Transverse colon (tissue), 4 donors: ENCODE measurements at regions not wholly inside any gene's neighbourhood (a gene's known extent, or its start where the extent isn't known, plus 50 kb on each side); places are given as distances from the start of the nearest gene placed in this dataset.

Source experiments
- DNase-seq: peaks from one replicate; pipeline ENCODE4 v3.0.0-alpha.2; 2019
- H3K27ac ChIP-seq, 4 donors: fragments of 200-600 bp; sonication (generic); 2 replicates each; pipeline ENCODE4 v1.5.1; 2016 to 2018; ENCODE audit warnings: inconsistent platforms in 4 of 4
- H3K27me3 ChIP-seq: fragments of 200-600 bp; sonication (generic); 2 replicates; pipeline ENCODE4 v1.5.1; 2017; ENCODE audit warnings: inconsistent platforms
- H3K36me3 ChIP-seq, 4 donors: fragments of 200-600 bp; sonication (generic); 2 replicates each; pipeline ENCODE4 v1.5.1; 2017 to 2019; ENCODE audit warnings: inconsistent platforms in 4 of 4
- H3K4me1 ChIP-seq, 4 donors: fragments of 200-600 bp; sonication (generic); 2 replicates each; pipeline ENCODE4 v1.5.1; 2017 to 2020; ENCODE audit warnings: inconsistent platforms in 4 of 4
- H3K4me3 ChIP-seq, 4 donors: fragments of 200-600 bp; sonication (generic); 1 replicate in 1 of 4; 2 replicates in 3 of 4; pipeline versions ENCODE4 v1.5.1 to v1.6.1; 2017 to 2019; ENCODE audit warnings: inconsistent platforms in 4 of 4
- H3K9me3 ChIP-seq, 2 donors: fragments of 200-600 bp; sonication (generic); 2 replicates each; pipeline ENCODE4 v1.5.1; 2017 to 2019; ENCODE audit warnings: inconsistent platforms in 2 of 2
- EP300 ChIP-seq: sonication (generic); formaldehyde crosslinking; IDR thresholded peaks from one replicate; pipeline ENCODE4 v1.6.1; 2017; ENCODE audit warnings: antibody characterized with exemption, low read depth
- POLR2A ChIP-seq: fragments of 450-650 bp; IDR thresholded peaks from one replicate; pipeline ENCODE4 v1.6.1; 2016; ENCODE audit warnings: antibody characterized with exemption, mild to moderate bottlenecking, moderate library complexity
- POLR2AphosphoS5 ChIP-seq, 3 donors: sonication (generic); formaldehyde crosslinking; IDR thresholded peaks; one replicate each; pipeline ENCODE4 v1.6.1; 2016; ENCODE audit warnings: antibody characterized with exemption in 3 of 3
- WGBS, 2 donors: methylation state at CpG; one replicate each; pipeline ENCODE4 v1.1.5; 2018; ENCODE audit warnings: low coverage in 1 of 2; 5-methylcytosine and 5-hydroxymethylcytosine counted together
- in situ Hi-C, 4 donors: fragments of 200-750 bp; cut with MboI; loops; one replicate each; pipeline versions ENCODE4 v1.15.0 to v1.15.1; 2017; ENCODE audit warnings: low sequenced_read_pairs in 3 of 4, low pct_ligation_motif_present in 1 of 4, low pct_unique_long_range_greater_than_20kb in 1 of 4
- intact Hi-C: fragments of 100-400 bp; cut with DNase I; formaldehyde crosslinking; loops from one replicate; pipeline ENCODE4 v1.15.1; 2023; ENCODE audit warnings: low total_unique reads
- TF ChIP-seq, protein P1 (sequence below), 5 experiments: fragments of 200-600 bp in 3 of 5; fragments of 450-650 bp in 2 of 5; sonication (generic) in 3 of 5; IDR thresholded peaks; 1 replicate in 2 of 5; 2 replicates in 3 of 5; pipeline ENCODE4 v1.5.1; 2016 to 2017; ENCODE audit warnings: antibody characterized with exemption in 5 of 5, inconsistent platforms in 3 of 5, mild to moderate bottlenecking in 2 of 5, moderate library complexity in 1 of 5

GRCh38 chr1:4121834-4122512 lies 221.9 kb upstream of the C1orf174 start:
- WGBS, 2 donors = 78 to 81% methylated on average over 3 to 20 of the region's 20 CpGs
- no peaks in the 10 kb centered on the region for H3K27me3 ChIP-seq

GRCh38 chr1:4122513-4123160 lies 222.6 kb upstream of the C1orf174 start:
- Histone ChIP-seq H3K27me3 (no peaks in the 10 kb centered on the region), H3K4me3 (no peak overlapping the region), H3K27ac (no peak overlapping the region), H3K36me3 (no peaks in the 10 kb centered on the region), H3K9me3 (no peaks in the 10 kb centered on the region), H3K4me1 (no peaks in the 10 kb centered on the region)
- TF ChIP-seq POLR2A (no peak), EP300 (no peak), POLR2AphosphoS5 (IDR thresholded peaks at IDR 0.05) (no peak)
- TF ChIP-seq, protein P1, sequence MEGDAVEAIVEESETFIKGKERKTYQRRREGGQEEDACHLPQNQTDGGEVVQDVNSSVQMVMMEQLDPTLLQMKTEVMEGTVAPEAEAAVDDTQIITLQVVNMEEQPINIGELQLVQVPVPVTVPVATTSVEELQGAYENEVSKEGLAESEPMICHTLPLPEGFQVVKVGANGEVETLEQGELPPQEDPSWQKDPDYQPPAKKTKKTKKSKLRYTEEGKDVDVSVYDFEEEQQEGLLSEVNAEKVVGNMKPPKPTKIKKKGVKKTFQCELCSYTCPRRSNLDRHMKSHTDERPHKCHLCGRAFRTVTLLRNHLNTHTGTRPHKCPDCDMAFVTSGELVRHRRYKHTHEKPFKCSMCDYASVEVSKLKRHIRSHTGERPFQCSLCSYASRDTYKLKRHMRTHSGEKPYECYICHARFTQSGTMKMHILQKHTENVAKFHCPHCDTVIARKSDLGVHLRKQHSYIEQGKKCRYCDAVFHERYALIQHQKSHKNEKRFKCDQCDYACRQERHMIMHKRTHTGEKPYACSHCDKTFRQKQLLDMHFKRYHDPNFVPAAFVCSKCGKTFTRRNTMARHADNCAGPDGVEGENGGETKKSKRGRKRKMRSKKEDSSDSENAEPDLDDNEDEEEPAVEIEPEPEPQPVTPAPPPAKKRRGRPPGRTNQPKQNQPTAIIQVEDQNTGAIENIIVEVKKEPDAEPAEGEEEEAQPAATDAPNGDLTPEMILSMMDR (IDR thresholded peaks at IDR 0.05) = no peak
- in situ Hi-C loops (no loop called here), intact Hi-C loops (no loop called here)
- WGBS, 2 donors = 75% methylated on average over 8 of the region's 8 CpGs; no CpG with 5 or more reads in 1 of the 2 donors
- DNase-seq = no peak

More at GRCh38 chr1:4121834-4122512, 221.9 kb upstream of the C1orf174 start:
- in situ Hi-C loops = no loop called here
- no peaks in the 10 kb centered on the region for H3K9me3 ChIP-seq
- no peak for DNase-seq
- H3K36me3 ChIP-seq = no peaks in the 10 kb centered on the region
- TF ChIP-seq EP300 = no peak
- TF ChIP-seq POLR2AphosphoS5 (IDR thresholded peaks at IDR 0.05) = no peak
- TF ChIP-seq, protein P1 (IDR thresholded peaks at IDR 0.05) = no peak
- TF ChIP-seq POLR2A = no peak
- no peaks in the 10 kb centered on the region for H3K4me1 ChIP-seq
- intact Hi-C loops = no loop called here
- H3K4me3 ChIP-seq = no peak overlapping the region
- no peak overlapping the region for H3K27ac ChIP-seq

DNA sequence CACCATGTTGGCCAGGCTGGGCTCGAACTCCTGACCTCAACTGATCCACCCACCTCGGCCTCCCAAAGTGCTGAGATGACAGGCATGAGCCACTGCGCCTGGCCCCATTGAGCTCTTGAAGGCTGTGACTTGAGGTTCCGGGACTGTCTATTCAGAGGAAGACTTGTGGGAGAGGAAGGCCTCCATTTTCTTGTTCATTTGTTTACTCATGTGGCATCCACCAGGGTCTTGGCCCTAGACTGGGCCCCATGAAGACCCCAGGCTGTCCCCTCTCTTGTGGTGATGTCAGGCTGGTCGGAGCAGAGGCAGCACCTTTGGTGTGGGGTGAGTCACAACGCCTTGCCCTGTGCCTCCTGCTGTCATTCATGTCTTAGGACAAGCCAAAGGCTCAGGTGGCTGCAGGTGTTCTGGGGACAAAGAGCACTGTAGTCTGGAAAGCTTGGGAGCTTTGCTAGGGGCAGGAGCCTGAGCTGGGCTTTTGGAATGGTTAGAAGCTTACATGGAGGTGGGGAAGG lies 224.6 kb upstream of the C1orf174 start:
- 84% methylated on average over 6 of the region's 6 CpGs; no CpG with 5 or more reads in 1 of the 2 donors for WGBS, 2 donors
- in situ Hi-C loops = no loop called here
- Histone ChIP-seq H3K27me3 (no peaks in the 10 kb centered on the region), H3K36me3 (no peaks in the 10 kb centered on the region), H3K4me3 (no peak overlapping the region), H3K4me1 (no peaks in the 10 kb centered on the region), H3K9me3 (no peaks in the 10 kb centered on the region), H3K27ac (no peak overlapping the region)
- DNase-seq = no peak
- intact Hi-C loops = no loop called here
- TF ChIP-seq POLR2AphosphoS5 (IDR thresholded peaks at IDR 0.05) (no peak), EP300 (no peak), POLR2A (no peak)
- TF ChIP-seq, protein P1 (IDR thresholded peaks at IDR 0.05) = no peak

- H3K27me3 ChIP-seq = no peaks in the 10 kb centered on the region
- no peaks in the 10 kb centered on the region for H3K4me1 ChIP-seq
- no peak for DNase-seq
- H3K9me3 ChIP-seq = no peaks in the 10 kb centered on the region
- WGBS, 2 donors = 84 to 86% methylated on average over 9 of the region's 9 CpGs
- H3K36me3 ChIP-seq = no peaks in the 10 kb centered on the region
- no peak for TF ChIP-seq EP300
- TF ChIP-seq POLR2AphosphoS5 (IDR thresholded peaks at IDR 0.05) = no peak
- TF ChIP-seq, protein P1 (IDR thresholded peaks at IDR 0.05) = no peak
- intact Hi-C loops = no loop called here
- H3K4me3 ChIP-seq = no peak overlapping the region
- no peak overlapping the region for H3K27ac ChIP-seq
- in situ Hi-C loops = no loop called here
Observed at GRCh38 chr1:4126251-4126650, 226.2 kb upstream of the C1orf174 start.
